BLaER1 (cell line): ENCODE measurements at regions not wholly inside any gene's neighbourhood (a gene's known extent, or its start where the extent isn't known, plus 50 kb on each side); places are given as distances from the start of the nearest gene placed in this dataset.

Experiments used
- H3K27ac ChIP-seq: shearing (Covaris generic); formaldehyde crosslinking; 2 replicates; pipeline ENCODE4 v1.8.1; 2022
- H3K27me3 ChIP-seq: shearing (Covaris generic); formaldehyde crosslinking; 2 replicates; pipeline ENCODE4 v1.8.1; 2022
- H3K36me3 ChIP-seq: shearing (Covaris generic); formaldehyde crosslinking; 2 replicates; pipeline ENCODE4 v1.8.1; 2022
- H3K4me1 ChIP-seq: shearing (Covaris generic); formaldehyde crosslinking; 2 replicates; pipeline ENCODE4 v1.8.1; 2022
- H3K4me2 ChIP-seq: shearing (Covaris generic); formaldehyde crosslinking; 2 replicates; pipeline ENCODE4 v1.8.1; 2022
- H3K4me3 ChIP-seq: shearing (Covaris generic); formaldehyde crosslinking; 2 replicates; pipeline ENCODE4 v1.8.1; 2022
- H3K9ac ChIP-seq: shearing (Covaris generic); formaldehyde crosslinking; 2 replicates; pipeline ENCODE4 v1.8.1; 2022
- H3K9me3 ChIP-seq: shearing (Covaris generic); formaldehyde crosslinking; 2 replicates; pipeline ENCODE4 v1.8.1; 2022
- H4K20me1 ChIP-seq: shearing (Covaris generic); formaldehyde crosslinking; 2 replicates; pipeline ENCODE4 v1.8.1; 2022
- Cebpa-rat ChIP-seq: shearing (Covaris generic); IDR thresholded peaks from 2 replicates; pipeline ENCODE4 v1.8.1; 2022

GRCh38 chr4:3343358-3343757 is 50.5 kb downstream of the RGS12 start:
- H3K36me3 ChIP-seq = peaks cover 59% of the 10 kb centered on the region
- H4K20me1 ChIP-seq = peaks cover 84% of the 10 kb centered on the region
- H3K4me1 ChIP-seq = peaks cover 73% of the 10 kb centered on the region
- H3K27me3 ChIP-seq = no peaks in the 10 kb centered on the region
- H3K4me3 ChIP-seq = no peak overlapping the region
- no peak for TF ChIP-seq Cebpa-rat
- H3K9me3 ChIP-seq = no peaks in the 10 kb centered on the region
- H3K27ac ChIP-seq = no peak overlapping the region
- no peak overlapping the region for H3K4me2 ChIP-seq
- 0 out of 2 replicates have a peak overlapping the region, but pooled peaks have one; percentile 9 for H3K9ac ChIP-seq

GRCh38 chr4:3344104-3344503 is 51.3 kb downstream of the RGS12 start:
- Histone ChIP-seq H3K9ac (no peak overlapping the region), H3K9me3 (no peaks in the 10 kb centered on the region), H3K27me3 (no peaks in the 10 kb centered on the region), H3K27ac (0 out of 2 replicates have a peak overlapping the region, but pooled peaks have one; percentile 41), H3K4me1 (peaks cover 72% of the 10 kb centered on the region), H3K4me3 (no peak overlapping the region), H4K20me1 (peaks cover 82% of the 10 kb centered on the region), H3K36me3 (peaks cover 55% of the 10 kb centered on the region), H3K4me2 (0 out of 2 replicates have a peak overlapping the region, but pooled peaks have one; percentile 49)
- TF ChIP-seq Cebpa-rat = no peak

- Histone ChIP-seq H3K27ac (0 out of 2 replicates have a peak overlapping the region, but pooled peaks have one; percentile 41), H3K4me1 (peaks cover 67% of the 10 kb centered on the region), H3K9ac (no peak overlapping the region), H3K27me3 (no peaks in the 10 kb centered on the region), H3K36me3 (peaks cover 50% of the 10 kb centered on the region), H4K20me1 (peaks cover 78% of the 10 kb centered on the region), H3K9me3 (no peaks in the 10 kb centered on the region), H3K4me2 (peak overlapping the region; percentile 49; the same call in 1 of the 2 replicates), H3K4me3 (no peak overlapping the region)
- no peak for TF ChIP-seq Cebpa-rat
Measured at GRCh38 chr4:3344596-3344995, 51.8 kb downstream of the RGS12 start.

- Histone ChIP-seq H4K20me1 (peaks cover 70% of the 10 kb centered on the region), H3K4me1 (peaks cover 59% of the 10 kb centered on the region), H3K36me3 (peaks cover 45% of the 10 kb centered on the region), H3K27ac (no peak overlapping the region), H3K9ac (no peak overlapping the region; the same call in 1 of the 2 replicates), H3K9me3 (no peaks in the 10 kb centered on the region; the same call in 1 of the 2 replicates), H3K27me3 (no peaks in the 10 kb centered on the region), H3K4me2 (peak overlapping the region; percentile 49; the same call in 1 of the 2 replicates), H3K4me3 (no peak overlapping the region)
- no peak for TF ChIP-seq Cebpa-rat
Measured at GRCh38 chr4:3345384-3345783, 52.6 kb downstream of the RGS12 start.

- peaks cover 63% of the 10 kb centered on the region for H4K20me1 ChIP-seq
- peak overlapping the region; percentile 49 for H3K4me2 ChIP-seq
- no peaks in the 10 kb centered on the region for H3K27me3 ChIP-seq
- peak; percentile 74 for TF ChIP-seq Cebpa-rat
- peaks cover under 1% of the 10 kb centered on the region; the same call in 1 of the 2 replicates for H3K9me3 ChIP-seq
- H3K4me3 ChIP-seq = no peak overlapping the region
- H3K9ac ChIP-seq = no peak overlapping the region
- H3K27ac ChIP-seq = no peak overlapping the region
- peaks cover 44% of the 10 kb centered on the region for H3K36me3 ChIP-seq
- H3K4me1 ChIP-seq = peaks cover 53% of the 10 kb centered on the region
Measured at GRCh38 chr4:3346146-3346545, 53.3 kb downstream of the RGS12 start.

- Histone ChIP-seq H3K4me2 (no peak overlapping the region), H3K27me3 (no peaks in the 10 kb centered on the region), H3K27ac (no peak overlapping the region), H4K20me1 (peaks cover 57% of the 10 kb centered on the region), H3K4me3 (no peak overlapping the region), H3K4me1 (peaks cover 46% of the 10 kb centered on the region), H3K36me3 (peaks cover 55% of the 10 kb centered on the region), H3K9me3 (peaks cover 17% of the 10 kb centered on the region), H3K9ac (no peak overlapping the region)
- TF ChIP-seq Cebpa-rat = no peak
Measured at GRCh38 chr4:3347871-3348270, 55.0 kb downstream of the RGS12 start.

- no peak for TF ChIP-seq Cebpa-rat
- H3K9ac ChIP-seq = no peak overlapping the region
Measured at GRCh38 chr4:3348621-3349020, 55.8 kb downstream of the RGS12 start.

GRCh38 chr4:3349116-3349515 is 56.3 kb downstream of the RGS12 start:
- Histone ChIP-seq H3K4me3 (no peak overlapping the region), H3K4me2 (no peak overlapping the region), H3K27ac (no peak overlapping the region), H3K9me3 (peaks cover 20% of the 10 kb centered on the region), H3K36me3 (peaks cover 55% of the 10 kb centered on the region), H3K4me1 (peaks cover 54% of the 10 kb centered on the region), H4K20me1 (peaks cover 57% of the 10 kb centered on the region), H3K27me3 (no peaks in the 10 kb centered on the region), H3K9ac (no peak overlapping the region)
- TF ChIP-seq Cebpa-rat = no peak

More at GRCh38 chr4:3348621-3349020, 55.8 kb downstream of the RGS12 start:
- Histone ChIP-seq H4K20me1 (peaks cover 57% of the 10 kb centered on the region), H3K27ac (no peak overlapping the region), H3K4me2 (no peak overlapping the region), H3K4me3 (no peak overlapping the region), H3K4me1 (peaks cover 52% of the 10 kb centered on the region), H3K36me3 (peaks cover 55% of the 10 kb centered on the region), H3K27me3 (no peaks in the 10 kb centered on the region), H3K9me3 (peaks cover 20% of the 10 kb centered on the region)

- Histone ChIP-seq H3K9me3 (peaks cover 33% of the 10 kb centered on the region), H3K4me3 (no peak overlapping the region), H3K4me2 (no peak overlapping the region), H3K9ac (no peak overlapping the region), H4K20me1 (peaks cover 34% of the 10 kb centered on the region), H3K36me3 (peaks cover 49% of the 10 kb centered on the region), H3K4me1 (peaks cover 42% of the 10 kb centered on the region), H3K27ac (no peak overlapping the region), H3K27me3 (no peaks in the 10 kb centered on the region)
- no peak for TF ChIP-seq Cebpa-rat
Measured at GRCh38 chr4:3351997-3352396, 59.2 kb downstream of the RGS12 start.

GRCh38 chr4:3352505-3352904 is 59.7 kb downstream of the RGS12 start:
- Histone ChIP-seq H3K27me3 (no peaks in the 10 kb centered on the region), H3K4me1 (peaks cover 42% of the 10 kb centered on the region), H3K36me3 (peaks cover 54% of the 10 kb centered on the region), H3K27ac (no peak overlapping the region), H3K9me3 (peaks cover 38% of the 10 kb centered on the region), H3K4me3 (no peak overlapping the region), H4K20me1 (peaks cover 31% of the 10 kb centered on the region), H3K9ac (no peak overlapping the region), H3K4me2 (peak overlapping the region; percentile 33; the same call in 1 of the 2 replicates)
- no peak for TF ChIP-seq Cebpa-rat
